Kidney capillary endothelial cell (primary cell): ENCODE measurements at regions not wholly inside any gene's neighbourhood (a gene's known extent, or its start where the extent isn't known, plus 50 kb on each side); places are given as distances from the start of the nearest gene placed in this dataset.
"Not testable (repeated sequence)": the region's sequence is repeated elsewhere in the genome, so short reads cannot be mapped to it uniquely, and the experiment has no call there.

Experiments
- DNase-seq: peaks from one replicate; pipeline ENCODE4 v3.0.0-alpha.2; 2018; ENCODE audit warnings: low spot score

DNA sequence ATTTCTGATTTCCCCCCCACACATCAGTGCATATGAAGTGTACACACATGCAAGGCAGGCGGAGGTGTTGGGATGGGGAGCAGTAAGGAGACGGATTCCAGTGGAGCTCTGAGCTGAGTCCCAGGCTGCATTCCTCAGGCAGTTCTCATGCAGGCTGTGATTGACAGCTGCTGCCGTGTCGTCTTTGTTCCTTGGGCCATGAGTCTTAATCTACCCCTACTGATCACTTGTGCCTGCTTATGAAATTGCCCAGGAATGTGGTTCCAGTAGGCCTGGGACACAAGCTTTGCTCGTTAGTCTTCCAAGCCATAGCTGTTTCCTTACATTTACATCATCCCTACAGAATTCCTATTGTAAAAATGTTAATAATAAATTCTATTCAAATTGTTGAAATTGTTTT, 1241.9 kb downstream of the UQCRFS1 start:
- no peak for DNase-seq

DNA sequence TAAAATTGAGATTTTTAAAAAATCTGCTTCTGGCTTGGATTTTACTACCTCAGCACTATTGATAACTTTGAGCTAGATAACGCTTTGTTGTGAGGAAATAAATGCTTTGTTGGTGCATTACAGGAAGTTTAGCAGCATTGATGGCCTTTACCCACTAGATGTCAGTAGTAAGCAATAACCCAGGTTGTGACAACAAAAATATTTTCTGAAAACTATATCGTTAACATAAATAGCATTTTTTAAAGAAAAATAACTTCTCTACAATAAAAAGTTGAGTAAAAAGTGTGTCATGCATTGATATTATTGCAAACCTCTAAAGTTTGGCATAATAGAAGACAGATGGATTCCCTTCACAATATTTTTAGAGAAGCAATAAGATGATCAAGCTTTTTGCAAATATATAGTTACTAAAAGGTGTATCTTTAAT, 1246.5 kb downstream of the UQCRFS1 start:
- peak; percentile 20 for DNase-seq

DNA sequence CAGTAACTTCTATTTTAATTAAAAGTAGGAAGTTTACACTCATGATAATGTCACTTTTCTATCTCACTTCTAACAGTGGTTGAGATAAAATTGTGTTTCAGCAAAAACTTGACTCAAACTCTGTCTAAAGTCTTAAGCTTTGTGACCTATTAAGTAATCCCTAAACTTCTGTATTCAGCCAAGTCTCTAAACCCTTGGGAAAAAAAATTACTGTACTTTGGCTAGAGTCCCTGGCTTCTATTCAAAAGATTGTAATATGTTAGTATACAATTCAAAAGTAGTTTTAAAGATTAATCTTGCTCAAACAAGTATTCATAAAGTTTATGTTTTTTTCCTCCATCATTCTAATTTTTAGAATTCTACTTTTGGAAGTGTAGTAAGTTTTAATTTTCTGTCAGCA, 1248.8 kb downstream of the UQCRFS1 start:
- no peak for DNase-seq

DNA sequence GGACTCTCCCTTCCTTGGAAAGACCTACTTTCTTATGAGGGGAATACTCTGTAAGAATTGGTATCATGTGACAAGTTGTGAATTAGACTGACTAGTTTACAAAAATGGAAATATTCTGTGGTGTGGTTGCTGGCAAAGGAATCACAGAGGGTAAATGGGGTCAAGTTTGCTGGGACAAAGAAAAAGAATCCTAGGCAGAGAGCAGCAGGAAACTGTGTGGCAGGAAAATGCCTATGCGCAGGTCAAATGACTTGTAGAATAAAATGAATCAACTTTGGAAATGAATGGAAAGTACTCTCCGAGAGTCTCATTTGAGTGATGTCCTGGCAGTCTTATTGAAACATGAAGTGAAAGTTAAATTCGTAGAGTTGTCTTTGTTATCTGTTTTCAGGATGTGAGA, 1250.7 kb downstream of the UQCRFS1 start:
- no peak for DNase-seq

DNA sequence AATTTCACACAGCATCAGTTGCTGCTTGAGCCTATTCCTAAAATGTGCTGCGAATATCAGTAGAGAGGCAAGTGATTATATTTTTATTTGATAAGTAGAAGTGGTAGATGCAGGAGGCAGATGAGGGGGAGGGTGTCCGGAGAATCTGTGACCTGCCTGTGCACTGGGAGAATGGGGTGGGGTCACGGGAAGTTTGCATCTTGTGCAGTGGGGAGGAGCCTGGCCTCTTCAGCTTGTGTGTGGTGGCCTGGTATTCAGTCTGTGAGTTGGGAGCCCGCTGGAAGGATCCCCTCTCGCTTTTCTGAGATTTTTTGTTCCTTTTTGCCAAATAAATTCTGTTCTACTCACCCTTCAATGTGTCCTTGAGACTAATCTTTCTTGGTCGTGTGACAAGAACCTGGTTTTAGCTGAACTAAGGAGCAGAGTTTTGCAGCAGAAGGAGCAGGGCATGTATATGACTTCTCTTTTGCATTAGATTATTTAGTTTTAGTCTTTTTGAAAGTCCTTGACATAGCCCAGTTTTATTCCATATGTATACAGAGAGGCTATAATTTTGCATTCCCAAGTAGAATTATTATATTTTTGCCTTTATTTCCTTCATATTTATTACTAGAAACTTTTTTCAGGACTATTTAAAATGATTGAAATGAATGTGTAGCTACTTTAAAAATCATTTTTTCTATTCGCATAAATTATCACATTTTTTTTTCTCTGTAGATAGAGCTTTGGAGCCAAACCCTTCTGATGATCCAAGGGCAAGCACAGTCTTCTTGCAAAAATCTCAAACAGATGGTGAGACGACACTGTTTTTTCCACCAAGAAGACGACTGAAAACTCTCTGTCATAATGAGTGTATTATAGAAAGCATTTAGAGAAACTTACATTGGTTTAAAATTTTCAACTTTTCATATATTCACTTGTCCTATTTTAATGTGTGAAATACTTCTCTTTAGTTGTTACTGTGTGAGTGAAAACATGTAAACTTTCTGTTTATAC, 1257.2 kb downstream of the UQCRFS1 start:
- no peak for DNase-seq

DNA sequence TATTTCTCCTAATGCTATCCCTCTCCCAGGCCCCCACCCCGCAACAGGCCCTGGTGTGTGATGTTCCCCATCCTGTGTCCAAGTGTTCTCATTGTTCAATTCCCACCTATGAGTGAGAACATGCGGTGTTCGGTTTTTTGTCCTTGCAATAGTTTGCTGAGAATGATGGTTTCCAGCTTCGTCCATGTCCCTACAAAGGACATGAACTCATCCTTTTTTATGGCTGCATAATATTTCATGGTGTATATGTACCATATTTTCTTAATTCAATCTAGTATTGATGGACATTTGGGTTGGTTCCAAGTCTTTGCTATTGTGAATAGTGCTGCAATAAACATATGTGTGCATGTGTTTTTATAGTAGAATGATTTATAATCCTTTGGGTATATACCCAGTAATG, 1270.3 kb downstream of the UQCRFS1 start:
- not testable (repeated sequence) for DNase-seq

DNA sequence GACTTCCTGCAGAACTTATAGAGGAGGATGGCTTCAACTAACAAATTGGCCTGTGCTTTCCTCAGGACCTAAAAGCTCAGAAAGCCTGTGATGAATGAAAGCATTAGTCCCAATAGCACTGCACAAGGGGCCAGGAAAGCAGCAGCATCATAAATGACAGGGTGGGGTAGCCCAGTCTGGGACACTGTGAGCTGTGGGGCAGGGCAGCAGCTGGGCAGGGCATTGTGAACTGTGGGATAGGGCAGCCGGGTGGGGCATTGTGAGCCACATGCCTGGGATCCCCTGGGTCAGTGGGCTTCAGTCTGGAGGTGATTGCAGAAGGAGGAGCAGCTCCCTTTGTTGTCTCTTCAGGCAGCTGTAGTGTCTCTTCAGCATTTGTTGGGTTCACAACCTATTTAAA, 1276.8 kb downstream of the UQCRFS1 start:
- DNase-seq = no peak

DNA sequence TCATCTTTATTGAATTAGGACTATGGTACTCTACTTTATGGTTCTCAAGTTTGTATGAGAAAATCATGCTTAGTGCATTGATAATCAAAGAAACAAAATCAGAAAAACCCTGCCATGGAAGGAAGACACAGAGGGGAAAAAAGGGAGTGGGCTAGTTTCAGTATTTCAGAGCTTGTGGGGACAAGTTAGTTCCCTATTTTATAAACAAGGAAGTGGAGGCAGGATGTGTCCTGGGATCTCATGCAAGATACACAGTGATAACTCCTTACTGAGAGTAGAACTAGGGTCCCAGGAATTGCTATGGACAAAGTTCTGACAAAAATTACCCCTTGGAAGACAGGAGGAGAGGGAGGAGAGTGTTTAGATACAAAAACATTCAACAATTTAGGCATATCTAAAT, 1277.3 kb downstream of the UQCRFS1 start:
- no peak for DNase-seq

DNA sequence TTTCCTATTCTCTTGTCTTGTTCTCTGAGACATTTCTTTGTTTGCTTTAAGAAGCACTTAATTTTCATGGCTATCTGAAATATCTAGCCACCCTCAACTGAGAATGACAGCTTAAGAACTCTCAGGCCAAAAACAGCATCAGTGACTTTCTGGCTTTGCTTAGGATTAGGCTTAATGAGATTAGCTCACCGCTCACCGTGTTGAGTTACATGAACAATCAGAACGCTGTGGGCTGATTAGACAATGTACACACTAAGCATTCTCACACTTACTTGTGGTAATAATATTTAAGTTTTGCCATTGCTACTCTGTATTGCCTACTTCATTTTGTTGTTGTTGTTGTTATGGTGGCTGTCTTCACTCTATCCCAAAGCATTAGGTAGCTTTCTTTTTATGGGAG, 1283.6 kb downstream of the UQCRFS1 start:
- DNase-seq = no peak

DNA sequence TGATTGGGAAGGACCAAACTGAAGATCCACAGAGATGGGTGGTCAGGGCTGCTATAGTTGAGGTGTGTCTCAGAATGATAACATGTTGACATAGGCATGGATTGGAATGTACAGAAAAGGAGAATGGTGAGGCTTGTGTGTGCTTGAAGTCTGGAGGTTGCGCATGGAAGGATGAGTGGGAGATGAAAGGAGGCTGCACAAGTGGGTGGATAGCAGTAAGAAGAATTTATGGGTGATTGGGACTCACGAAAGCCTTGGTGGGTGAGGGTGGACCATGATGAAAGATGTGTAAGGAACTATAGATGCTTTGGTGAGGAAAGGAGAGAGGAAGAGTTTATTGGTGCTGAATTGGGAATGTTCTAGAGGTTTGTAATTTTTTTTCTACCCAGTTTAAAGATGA, 1287.7 kb downstream of the UQCRFS1 start:
- DNase-seq = no peak

DNA sequence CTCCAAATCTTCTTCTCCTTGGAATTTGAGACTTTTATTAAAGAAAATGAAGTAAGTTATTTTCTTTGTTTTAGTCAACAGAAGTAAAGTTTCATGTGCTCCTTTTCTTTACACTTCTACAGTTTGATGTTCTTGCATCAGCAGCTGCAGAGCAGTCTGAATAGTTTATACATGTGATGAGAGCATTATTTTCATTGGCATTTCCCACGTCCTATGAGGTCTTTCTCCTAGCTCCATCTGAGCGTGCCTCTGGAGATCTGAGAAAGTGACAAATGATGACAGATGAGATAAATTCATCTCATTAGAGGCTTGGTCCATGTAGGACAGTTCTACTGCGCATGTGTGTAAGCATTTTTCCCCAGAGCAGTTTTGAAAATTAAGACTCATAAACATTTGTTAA, 1290.0 kb downstream of the UQCRFS1 start:
- DNase-seq = no peak

DNA sequence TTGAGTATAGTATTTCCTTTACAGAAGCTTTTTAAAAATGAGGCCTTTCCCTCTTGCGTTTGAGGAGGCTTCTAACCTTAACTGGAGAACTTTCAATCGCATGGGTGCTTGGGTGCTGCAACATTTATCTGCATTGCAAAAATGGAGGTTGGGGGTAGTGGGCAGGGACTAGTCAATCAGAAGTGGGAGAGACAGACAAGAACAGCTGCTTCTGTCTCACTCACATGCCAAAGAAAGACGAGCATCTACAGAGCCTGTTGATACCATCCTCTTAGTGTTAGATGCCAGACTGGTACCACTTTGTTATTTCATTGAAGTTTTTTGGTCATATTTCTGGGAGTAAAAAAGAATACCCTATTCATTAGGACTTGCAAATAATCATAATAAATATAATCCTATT, 1292.2 kb downstream of the UQCRFS1 start:
- no peak for DNase-seq

DNA sequence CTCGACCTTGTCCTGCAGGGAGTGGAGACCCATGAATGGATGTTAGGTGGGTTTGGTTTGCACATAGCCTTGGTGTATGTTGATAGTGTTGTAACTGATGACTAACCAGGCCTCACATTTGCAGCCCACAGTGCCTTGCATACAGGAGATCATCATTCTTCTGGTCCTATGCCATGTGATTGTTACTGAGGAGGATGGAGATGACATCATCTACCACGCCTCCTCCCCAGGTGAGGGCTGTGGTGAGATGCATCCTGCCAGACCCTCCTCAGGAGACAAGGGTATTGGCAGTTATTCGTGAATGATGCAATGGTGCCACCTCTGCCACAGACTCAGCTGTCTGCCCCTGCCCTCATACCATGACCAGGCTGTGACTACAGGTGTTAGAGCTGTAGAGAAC, 1294.1 kb downstream of the UQCRFS1 start:
- DNase-seq = no peak

DNA sequence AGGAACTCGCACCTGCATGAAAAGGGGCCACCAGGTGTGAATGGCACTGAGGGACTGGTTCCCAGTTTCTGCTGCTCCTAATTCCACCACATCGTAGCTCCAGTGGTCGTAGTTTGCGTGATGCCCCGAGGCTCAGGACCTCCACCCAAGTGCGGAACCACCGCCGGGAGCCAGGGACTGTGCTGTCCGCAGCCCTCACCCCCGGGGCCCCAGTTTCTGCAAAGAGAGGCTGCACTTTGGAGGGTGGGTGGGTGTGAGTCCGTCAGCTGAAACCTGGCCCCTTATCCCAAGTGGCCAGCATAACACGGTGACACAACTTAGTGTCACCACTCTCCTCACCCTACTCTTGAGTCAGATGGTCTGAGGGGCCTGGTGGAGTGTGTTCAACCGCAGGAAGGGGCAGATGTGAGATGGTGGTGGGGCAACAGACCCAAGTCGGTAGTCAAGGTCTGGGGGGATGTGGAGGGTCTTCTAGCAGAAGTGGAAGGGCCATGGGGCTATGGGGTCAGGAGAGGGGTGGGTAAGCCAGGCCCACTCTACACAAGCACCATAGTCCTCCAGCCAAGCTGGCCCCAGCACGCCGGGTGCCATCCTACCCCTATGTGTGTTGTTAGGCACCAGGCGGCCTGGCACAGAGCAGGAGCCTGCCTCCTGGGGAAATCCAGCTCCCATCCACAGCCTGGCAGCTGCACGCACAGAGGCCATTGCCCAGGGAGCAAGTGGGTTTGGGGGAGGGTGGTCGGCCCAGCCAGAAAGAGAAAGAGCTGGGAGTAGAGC, 1301.6 kb downstream of the UQCRFS1 start:
- no peak for DNase-seq

DNA sequence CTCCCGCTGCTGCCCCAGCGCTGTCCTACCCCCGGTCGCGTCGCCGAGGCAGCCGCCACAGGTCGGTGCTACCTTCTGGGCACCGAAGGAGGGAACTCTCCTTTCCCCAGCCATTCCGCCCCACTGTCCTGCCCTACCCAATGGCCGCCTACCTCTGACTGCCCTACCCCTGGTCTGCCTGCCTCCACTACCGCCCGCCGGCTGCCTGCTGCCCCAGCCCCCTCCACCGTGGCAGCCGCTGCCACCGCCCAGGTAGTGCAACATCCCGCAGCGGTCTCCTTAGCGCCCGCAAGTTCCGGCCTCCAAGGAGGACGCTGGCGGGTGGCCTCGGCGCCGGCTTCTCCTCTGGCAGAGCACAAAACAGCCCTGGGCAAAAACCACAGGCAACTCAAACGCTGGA, 1303.1 kb downstream of the UQCRFS1 start:
- no peak for DNase-seq

DNA sequence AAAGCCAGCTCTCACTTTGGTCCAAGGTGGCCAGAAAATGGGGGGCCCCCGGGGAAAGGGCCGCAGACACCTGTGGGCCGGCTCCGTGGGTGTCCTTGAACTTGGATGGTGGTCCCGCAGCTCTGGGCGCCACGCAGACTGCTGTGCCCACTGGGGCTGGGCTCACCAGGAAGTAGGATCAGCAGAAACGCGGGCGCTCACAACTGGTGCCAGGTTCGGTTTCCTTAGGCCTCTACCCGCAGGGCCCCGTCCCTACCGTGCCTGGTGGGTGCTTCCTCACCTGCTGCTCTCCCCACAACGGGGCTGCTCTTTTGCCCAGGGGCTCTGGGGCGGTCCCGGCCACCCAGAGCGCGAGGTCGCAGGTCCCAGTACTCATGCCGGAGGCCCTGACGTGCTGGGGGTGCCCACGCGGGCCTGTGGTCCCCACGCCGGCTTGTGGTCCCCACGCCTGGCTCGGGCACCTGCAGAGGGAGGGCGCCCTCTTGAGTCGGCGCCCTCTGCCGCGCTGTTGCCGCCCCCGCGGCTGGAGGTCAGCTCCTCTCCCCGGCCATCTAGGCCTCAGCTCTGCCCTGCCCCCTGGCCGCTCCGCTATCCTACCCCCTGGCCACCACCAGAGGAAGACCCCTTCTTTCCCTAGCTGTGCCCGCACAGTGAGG, 1303.6 kb downstream of the UQCRFS1 start:
- DNase-seq = no peak

DNA sequence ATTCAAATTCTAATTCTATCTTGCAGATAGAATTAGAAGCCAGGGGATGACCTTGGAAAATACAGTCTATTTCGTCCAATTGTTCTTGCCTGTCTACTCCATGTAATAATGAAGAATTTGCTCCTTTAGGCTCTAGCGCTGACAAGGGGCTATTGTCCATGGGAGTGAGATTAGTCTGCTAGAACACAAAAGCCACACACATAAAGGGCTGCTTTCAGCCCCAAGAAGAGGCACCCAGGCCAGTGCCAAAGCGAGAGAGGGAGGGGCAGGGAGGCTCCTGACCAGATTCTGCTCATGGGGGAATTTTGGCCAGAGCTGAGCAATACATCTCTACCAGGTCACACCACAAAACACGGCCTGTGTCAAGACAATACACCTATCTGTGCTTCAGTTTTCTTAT, 1306.9 kb downstream of the UQCRFS1 start:
- no peak for DNase-seq

DNA sequence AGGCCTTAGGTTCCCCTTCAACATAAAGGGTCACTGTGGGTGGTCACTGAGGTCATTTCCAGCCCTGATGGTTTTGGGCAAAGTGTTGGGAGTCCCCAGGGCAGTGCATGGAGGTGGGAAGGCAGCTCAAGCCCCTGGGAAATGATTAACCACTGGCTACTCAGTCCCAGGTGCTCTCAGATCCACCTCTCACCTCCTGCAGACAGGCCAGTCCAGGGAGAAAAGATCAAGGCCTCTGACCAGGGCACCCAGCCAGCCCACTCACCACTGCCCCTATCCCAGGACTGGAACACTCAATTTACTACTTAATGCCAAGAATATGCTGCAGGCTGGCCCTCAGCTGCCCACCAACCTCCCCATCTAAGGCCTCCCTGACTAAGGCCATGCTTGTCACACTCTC, 1307.9 kb downstream of the UQCRFS1 start:
- DNase-seq = no peak

DNA sequence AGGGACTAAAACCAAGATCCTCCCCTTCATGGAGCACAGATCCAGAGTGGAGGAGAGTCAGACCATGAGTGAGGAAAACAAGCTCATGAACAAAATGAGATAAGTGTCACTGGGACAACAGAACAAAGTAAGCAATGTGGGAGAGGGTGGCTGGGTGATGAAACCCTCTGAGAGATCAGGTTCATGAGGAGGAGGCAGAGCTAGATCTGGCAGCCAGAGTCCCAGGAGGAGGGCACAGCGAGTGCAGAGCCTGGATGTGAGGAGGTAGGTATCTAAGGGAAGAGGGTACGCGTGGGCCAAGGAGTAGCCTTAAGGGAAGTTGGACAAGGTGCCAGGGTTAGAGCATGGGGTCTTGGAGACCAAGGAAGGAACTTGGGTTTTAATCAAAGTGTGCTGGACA, 1311.9 kb downstream of the UQCRFS1 start:
- no peak for DNase-seq

DNA sequence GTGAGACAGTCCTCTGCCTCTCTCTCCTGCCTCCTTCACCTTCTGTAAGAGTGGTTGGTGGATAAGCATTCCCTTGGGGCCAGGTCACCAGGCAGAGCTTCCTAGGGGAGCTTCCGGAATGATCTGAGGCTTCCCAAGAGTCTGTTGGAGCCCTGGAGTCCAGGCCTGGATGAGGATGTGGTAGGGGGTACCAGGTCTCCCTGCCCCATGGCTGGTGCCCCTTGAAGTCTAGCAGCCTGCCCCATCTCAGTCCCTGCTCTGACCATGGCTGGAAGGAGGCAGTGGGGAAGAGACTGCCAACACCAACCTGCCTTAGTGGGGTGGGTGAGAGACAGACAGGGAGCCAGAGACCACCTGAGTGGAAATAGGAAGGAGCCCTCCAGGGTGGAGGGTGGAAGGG, 1316.9 kb downstream of the UQCRFS1 start:
- no peak for DNase-seq

DNA sequence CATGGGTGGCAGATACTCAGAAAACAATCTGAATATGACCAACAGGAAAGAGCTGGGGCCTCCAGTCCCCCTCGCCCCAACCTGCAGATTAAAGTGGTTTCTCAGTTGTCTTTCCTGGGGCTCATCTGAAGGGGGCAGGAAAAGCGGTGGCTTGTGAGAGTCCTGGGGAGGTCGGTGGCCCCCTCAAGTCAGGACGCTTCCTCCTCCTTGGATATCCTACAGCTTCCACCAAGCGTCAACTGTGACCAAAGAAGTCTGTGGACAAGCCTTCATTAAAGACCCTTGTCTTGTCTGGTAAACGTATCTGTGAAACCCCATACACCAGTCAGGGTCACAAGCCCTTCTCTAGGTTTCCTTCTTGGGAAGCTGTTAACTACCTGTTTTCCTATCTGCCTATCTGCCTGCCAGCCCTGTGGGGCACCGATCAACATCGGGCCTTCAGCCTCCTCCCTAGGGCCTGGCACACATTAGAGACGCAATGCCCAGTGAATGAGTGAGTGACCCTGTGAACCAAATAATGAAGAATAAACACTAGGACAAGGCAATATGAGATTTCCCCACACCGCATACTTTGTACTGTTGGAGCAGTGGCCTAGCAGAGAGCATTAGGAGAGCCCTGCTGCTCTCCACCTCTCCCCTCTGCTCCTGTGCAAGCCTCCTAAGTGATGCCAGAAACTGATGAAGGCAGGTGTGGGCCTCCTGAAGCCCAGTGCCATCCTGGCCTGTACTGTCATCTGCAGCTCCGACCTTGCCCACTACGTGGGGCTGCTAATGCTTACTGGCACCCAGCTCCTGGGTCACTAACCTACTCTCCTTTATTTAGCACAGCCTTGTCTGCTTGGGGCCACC, 1317.8 kb downstream of the UQCRFS1 start:
- no peak for DNase-seq

DNA sequence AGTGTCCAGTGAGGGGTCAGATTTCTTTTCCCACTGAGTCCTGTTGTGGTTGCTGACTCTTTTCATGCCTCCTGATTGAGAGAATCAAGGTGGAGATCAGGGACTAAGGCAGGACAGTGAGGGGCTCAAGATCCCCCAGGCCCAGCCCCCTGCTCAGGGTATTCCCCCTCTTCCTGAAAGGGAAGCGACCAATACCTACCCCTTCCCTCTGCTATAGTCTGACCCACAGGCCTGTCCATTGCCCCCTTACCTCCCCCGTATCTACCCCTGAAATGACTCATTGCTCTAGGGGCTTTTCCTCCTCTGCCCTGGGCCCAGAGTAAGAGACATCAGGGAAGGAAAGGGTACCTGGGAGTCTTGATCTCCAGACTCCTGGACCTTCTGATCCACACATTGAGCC, 1320.5 kb downstream of the UQCRFS1 start:
- no peak for DNase-seq
